CD4-positive, alpha-beta T cell (primary cell): ENCODE measurements at regions not wholly inside any gene's neighbourhood (a gene's known extent, or its start where the extent isn't known, plus 50 kb on each side); places are given as distances from the start of the nearest gene placed in this dataset.

Experiments used
- ATAC-seq: fragments of 200-7000 bp; cut with Tn5 transposase; one replicate; pipeline ENCODE4 v1.10.0; 2022; ENCODE audit warnings: mild to moderate bottlenecking; ENCODE audit not compliant: poor library complexity
- CTCF ChIA-PET: fragments of 350-600 bp; sonication (Branson Sonifier 250); formaldehyde crosslinking; loops from one replicate; lab custom pipeline; 2021; ENCODE audit warnings: antibody characterized with exemption, inconsistent platforms; lab: Charles Lee
- POLR2A ChIA-PET: fragments of 350-600 bp; sonication (Branson Sonifier 250); formaldehyde crosslinking; loops from one replicate; lab custom pipeline; 2021; ENCODE audit warnings: antibody characterized with exemption, inconsistent platforms; lab: Charles Lee
- DNase-seq, 14 experiments: peaks; one replicate each; pipeline ENCODE4 v3.0.0-alpha.2; 2013 to 2020; ENCODE audit warnings: mixed read lengths in 2 of 14
- H3K27ac ChIP-seq, 2 donors: one replicate each; pipeline versions ENCODE4 v1.5.1 to v1.7.0; 2013; ENCODE audit warnings: low read length in 2 of 2, low read depth in 1 of 2, mild to moderate bottlenecking in 1 of 2
- H3K27me3 ChIP-seq, 2 experiments: 1 replicate in 1 of 2; 2 replicates in 1 of 2; pipeline versions ENCODE4 v1.6.1 to v1.7.0; 2013; ENCODE audit warnings: low read length in 2 of 2, control low read depth in 1 of 2, mild to moderate bottlenecking in 1 of 2, moderate library complexity in 1 of 2; ENCODE audit not compliant: insufficient read depth in 2 of 2, control insufficient read depth in 1 of 2
- H3K36me3 ChIP-seq: one replicate; pipeline ENCODE4 v1.6.1; 2013; ENCODE audit warnings: low read length, control low read depth; ENCODE audit not compliant: insufficient read depth
- H3K4me1 ChIP-seq: one replicate; pipeline ENCODE4 v1.6.1; 2013; ENCODE audit warnings: low read length, control low read depth; ENCODE audit not compliant: insufficient read depth
- H3K4me3 ChIP-seq: one replicate; pipeline ENCODE4 v1.5.1; 2013; ENCODE audit warnings: mild to moderate bottlenecking, low read length, moderate library complexity
- H3K9me3 ChIP-seq, 2 experiments: 1 replicate in 1 of 2; 2 replicates in 1 of 2; pipeline versions ENCODE4 v1.6.1 to v1.7.0; 2013; ENCODE audit warnings: low read length in 2 of 2, mild to moderate bottlenecking in 2 of 2, control low read depth in 1 of 2, moderate library complexity in 1 of 2; ENCODE audit not compliant: control insufficient read depth in 1 of 2, insufficient read depth in 1 of 2
- H3K27ac Mint-ChIP-seq: one replicate; pipeline ENCODE4 v1.8.0; 2020; ENCODE audit warnings: mixed read lengths
- H3K27me3 Mint-ChIP-seq: one replicate; pipeline ENCODE4 v1.8.0; 2021; ENCODE audit warnings: mixed read lengths
- H3K36me3 Mint-ChIP-seq: one replicate; pipeline ENCODE4 v1.8.0; 2021; ENCODE audit warnings: low read depth, mixed read lengths
- H3K4me1 Mint-ChIP-seq: one replicate; pipeline ENCODE4 v1.8.0; 2021; ENCODE audit warnings: low read depth, mixed read lengths
- H3K4me3 Mint-ChIP-seq: one replicate; pipeline ENCODE4 v1.8.0; 2020; ENCODE audit warnings: mild to moderate bottlenecking, mixed read lengths
- H3K9me3 Mint-ChIP-seq: one replicate; pipeline ENCODE4 v1.8.0; 2020; ENCODE audit warnings: mixed read lengths
- CTCF ChIP-seq: fragments of 200-600 bp; IDR thresholded peaks from one replicate; pipeline ENCODE4 v1.8.0; 2022; ENCODE audit warnings: antibody characterized with exemption, mild to moderate bottlenecking
- intact Hi-C, 2 experiments: fragments of 100-400 bp; cut with DNase I in 1 of 2; cut with micrococcal nuclease in 1 of 2; formaldehyde crosslinking; loops; one replicate each; pipeline versions ENCODE4 v1.15.1 to v1.9.0; 2023 to 2025; cut with DNase I, micrococcal nuclease

- no peaks in the 10 kb centered on the region for H3K4me1 Mint-ChIP-seq
- H3K4me3 ChIP-seq, result no peak overlapping the region
- H3K4me1 ChIP-seq, result no peaks in the 10 kb centered on the region
- DNase-seq (no peak), ATAC-seq (no peak)
- no peak for TF ChIP-seq CTCF
- H3K36me3 ChIP-seq, result no peaks in the 10 kb centered on the region
- POLR2A ChIA-PET, result no interaction called here
- H3K27ac ChIP-seq, result no peak overlapping the region
- H3K27me3 Mint-ChIP-seq, result no peaks in the 10 kb centered on the region
- H3K9me3 ChIP-seq, result peaks cover 3 to 8% of the 10 kb centered on the region in 2 experiments
- H3K4me3 Mint-ChIP-seq, result no peak overlapping the region
- H3K27ac Mint-ChIP-seq, result no peak overlapping the region
- peaks cover 21% of the 10 kb centered on the region for H3K9me3 Mint-ChIP-seq
- no peaks in the 10 kb centered on the region for H3K36me3 Mint-ChIP-seq
- intact Hi-C loops, result no loop called here
- CTCF ChIA-PET, result no interaction called here
- no peaks in the 10 kb centered on the region for H3K27me3 ChIP-seq
These were observed 425.9 kb upstream of the ACO1 start for GRCh38 chr9:31958572-31958971.

- no peaks in the 10 kb centered on the region for H3K9me3 ChIP-seq
- Mint-ChIP-seq H3K36me3 (no peaks in the 10 kb centered on the region), H3K27ac (no peak overlapping the region), H3K4me3 (no peak overlapping the region), H3K4me1 (no peaks in the 10 kb centered on the region), H3K9me3 (no peaks in the 10 kb centered on the region), H3K27me3 (no peaks in the 10 kb centered on the region)
- H3K4me1 ChIP-seq, result no peaks in the 10 kb centered on the region
- H3K27ac ChIP-seq, result no peak overlapping the region
- no peak for DNase-seq
- H3K27me3 ChIP-seq, result no peaks in the 10 kb centered on the region
- H3K36me3 ChIP-seq, result no peaks in the 10 kb centered on the region
- POLR2A ChIA-PET, result no interaction called here
- TF ChIP-seq CTCF, result no peak
- CTCF ChIA-PET, result no interaction called here
- intact Hi-C loops, result no loop called here
- ATAC-seq, result no peak
- no peak overlapping the region for H3K4me3 ChIP-seq
These were observed 414.9 kb upstream of the ACO1 start for GRCh38 chr9:31969552-31969951.

GRCh38 chr9:31983895-31984294 lies 400.5 kb upstream of the ACO1 start:
- CTCF ChIA-PET, result interaction anchor here (1.8 kb wide), 1 partner anchor 11 kb away, joined by 4 read pairs; no protein-coding TSS in a partner anchor
- ATAC-seq (no peak), DNase-seq (no peak)
- Histone ChIP-seq H3K4me1 (no peaks in the 10 kb centered on the region), H3K36me3 (no peaks in the 10 kb centered on the region), H3K27ac (no peak overlapping the region), H3K27me3 (no peaks in the 10 kb centered on the region), H3K4me3 (no peak overlapping the region), H3K9me3 (peaks cover 0 to 8% of the 10 kb centered on the region in 2 experiments)
- no peaks in the 10 kb centered on the region for H3K4me1 Mint-ChIP-seq
- H3K36me3 Mint-ChIP-seq, result no peaks in the 10 kb centered on the region
- H3K27ac Mint-ChIP-seq, result no peak overlapping the region
- no peaks in the 10 kb centered on the region for H3K27me3 Mint-ChIP-seq
- H3K9me3 Mint-ChIP-seq, result peaks cover 12% of the 10 kb centered on the region
- TF ChIP-seq CTCF, result no peak
- H3K4me3 Mint-ChIP-seq, result no peak overlapping the region
- intact Hi-C loops, result no loop called here
- POLR2A ChIA-PET, result no interaction called here
